Esophagus muscularis mucosa (tissue), 4 donors: ENCODE measurements at regions not wholly inside any gene's neighbourhood (a gene's known extent, or its start where the extent isn't known, plus 50 kb on each side); places are given as distances from the start of the nearest gene placed in this dataset.
"Not testable (repeated sequence)": the region's sequence is repeated elsewhere in the genome, so short reads cannot be mapped to it uniquely, and the experiment has no call there.

Experiments
- DNase-seq: peaks from one replicate; pipeline ENCODE4 v3.0.0-alpha.2; 2017; ENCODE audit errors: extremely low spot score
- H3K27ac ChIP-seq, 4 donors: fragments of 200-600 bp; sonication (generic); replicated peaks in 1 of 4; 1 replicate in 3 of 4; 2 replicates in 1 of 4; pipeline ENCODE4 v1.5.1; 2016 to 2019; ENCODE audit warnings: mild to moderate bottlenecking in 1 of 4
- H3K27me3 ChIP-seq, 4 donors: fragments of 200-600 bp; sonication (generic); one replicate each; pipeline versions ENCODE4 v1.5.1 to v1.6.0; 2016 to 2019
- H3K36me3 ChIP-seq, 4 donors: fragments of 200-600 bp; sonication (generic); one replicate each; pipeline ENCODE4 v1.5.1; 2016 to 2019
- H3K4me1 ChIP-seq, 4 donors: fragments of 200-600 bp; sonication (generic); one replicate each; pipeline ENCODE4 v1.5.1; 2016 to 2019
- H3K4me3 ChIP-seq, 4 donors: fragments of 200-600 bp; sonication (generic); 1 replicate in 2 of 4; 2 replicates in 2 of 4; pipeline ENCODE4 v1.5.1; 2016 to 2019; ENCODE audit warnings: mild to moderate bottlenecking in 4 of 4, moderate library complexity in 1 of 4
- H3K9me3 ChIP-seq, 4 donors: fragments of 200-600 bp; sonication (generic); 1 replicate in 3 of 4; 2 replicates in 1 of 4; pipeline ENCODE4 v1.5.1; 2016 to 2019
- CTCF ChIP-seq, 3 experiments: fragments of 200-600 bp in 2 of 3; fragments of 450-650 bp in 1 of 3; sonication (generic) in 2 of 3; IDR thresholded peaks; one replicate each; pipeline ENCODE4 v1.5.1; 2017 to 2019; ENCODE audit warnings: antibody characterized with exemption in 3 of 3, mild to moderate bottlenecking in 2 of 3, moderate library complexity in 1 of 3
- EP300 ChIP-seq: sonication (generic); formaldehyde crosslinking; IDR thresholded peaks from one replicate; pipeline ENCODE4 v1.6.1; 2017; ENCODE audit warnings: antibody characterized with exemption
- POLR2A ChIP-seq: fragments of 450-650 bp; IDR thresholded peaks from one replicate; pipeline ENCODE4 v1.6.1; 2017; ENCODE audit warnings: antibody characterized with exemption, moderate library complexity, mild to moderate bottlenecking, low read depth
- POLR2AphosphoS5 ChIP-seq, 2 donors: sonication (generic); formaldehyde crosslinking; IDR thresholded peaks; one replicate each; pipeline ENCODE4 v1.6.1; 2017; ENCODE audit warnings: antibody characterized with exemption in 2 of 2
- WGBS: methylation state at CpG from one replicate; pipeline ENCODE4 v1.1.5; 2018; 5-methylcytosine and 5-hydroxymethylcytosine counted together
- intact Hi-C: fragments of 100-400 bp; cut with DNase I; formaldehyde crosslinking; loops from one replicate; pipeline ENCODE4 v1.15.1; 2023

DNA sequence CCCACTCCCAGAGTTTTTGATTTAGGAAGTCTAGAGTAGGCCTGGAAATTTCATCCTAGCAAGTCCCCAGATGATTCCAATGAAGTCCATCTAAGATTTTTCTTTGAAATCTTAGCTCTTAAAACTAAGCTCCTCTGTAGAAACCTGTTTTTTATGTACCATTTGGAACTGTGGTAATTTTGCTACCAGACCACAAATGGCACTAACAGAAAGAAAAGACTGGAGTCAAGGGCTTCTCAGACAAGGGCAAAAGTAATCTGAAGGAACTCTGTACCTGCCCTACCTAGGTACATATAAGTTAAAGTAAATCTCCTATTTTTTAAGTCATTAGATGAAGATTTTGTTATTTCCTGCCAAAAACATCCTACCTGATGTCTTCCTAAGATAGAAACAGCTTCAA lies 155.0 kb upstream of the HTR1E start:
- H3K36me3 ChIP-seq: no peaks in the 10 kb centered on the region
- intact Hi-C loops: no loop called here
- TF ChIP-seq CTCF (IDR thresholded peaks at IDR 0.05) (no peak), POLR2AphosphoS5 (IDR thresholded peaks at IDR 0.05) (no peak), POLR2A (no peak), EP300 (no peak)
- H3K4me3 ChIP-seq: no peak overlapping the region
- no peaks in the 10 kb centered on the region for H3K4me1 ChIP-seq
- no peak for DNase-seq
- no peaks in the 10 kb centered on the region for H3K9me3 ChIP-seq
- H3K27ac ChIP-seq: no peak overlapping the region
- no peaks in the 10 kb centered on the region for H3K27me3 ChIP-seq

DNA sequence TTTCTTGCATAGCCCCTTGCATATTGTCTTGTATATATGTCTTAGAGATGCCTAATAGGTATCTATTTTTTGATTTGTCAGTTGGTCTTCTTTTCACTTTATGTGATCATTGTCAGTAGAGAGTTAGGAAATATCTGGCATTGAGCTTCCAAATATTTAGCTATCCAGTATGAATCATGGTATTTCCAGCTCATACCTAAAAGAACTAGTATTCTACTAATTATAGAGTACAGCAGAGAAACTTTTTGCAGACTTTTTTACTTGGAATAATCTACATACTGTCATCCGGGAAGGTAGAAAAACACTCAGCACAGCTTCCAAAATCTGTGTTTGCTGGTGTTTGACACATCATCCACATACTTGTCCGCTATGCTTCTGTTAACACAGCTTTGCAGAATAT lies 156.4 kb upstream of the HTR1E start:
- Histone ChIP-seq H3K27me3 (no peaks in the 10 kb centered on the region), H3K9me3 (no peaks in the 10 kb centered on the region), H3K4me3 (no peak overlapping the region), H3K27ac (no peak overlapping the region), H3K4me1 (no peaks in the 10 kb centered on the region), H3K36me3 (no peaks in the 10 kb centered on the region)
- 55% methylated on average over 2 of the region's 2 CpGs for WGBS
- TF ChIP-seq POLR2A (no peak), CTCF (IDR thresholded peaks at IDR 0.05) (no peak), POLR2AphosphoS5 (IDR thresholded peaks at IDR 0.05) (no peak)
- intact Hi-C loops: no loop called here
- DNase-seq: no peak

- no peaks in the 10 kb centered on the region for H3K9me3 ChIP-seq
- no peaks in the 10 kb centered on the region for H3K27me3 ChIP-seq
- H3K4me3 ChIP-seq: no peak overlapping the region
- DNase-seq: no peak
- no peaks in the 10 kb centered on the region for H3K4me1 ChIP-seq
- no peaks in the 10 kb centered on the region for H3K36me3 ChIP-seq
- TF ChIP-seq EP300 (no peak), POLR2A (no peak), POLR2AphosphoS5 (IDR thresholded peaks at IDR 0.05) (no peak), CTCF (IDR thresholded peaks at IDR 0.05) (no peak)
- intact Hi-C loops: no loop called here
- H3K27ac ChIP-seq: no peak overlapping the region
These were observed 161.4 kb upstream of the HTR1E start for GRCh38 chr6:86775893-86776292.

DNA sequence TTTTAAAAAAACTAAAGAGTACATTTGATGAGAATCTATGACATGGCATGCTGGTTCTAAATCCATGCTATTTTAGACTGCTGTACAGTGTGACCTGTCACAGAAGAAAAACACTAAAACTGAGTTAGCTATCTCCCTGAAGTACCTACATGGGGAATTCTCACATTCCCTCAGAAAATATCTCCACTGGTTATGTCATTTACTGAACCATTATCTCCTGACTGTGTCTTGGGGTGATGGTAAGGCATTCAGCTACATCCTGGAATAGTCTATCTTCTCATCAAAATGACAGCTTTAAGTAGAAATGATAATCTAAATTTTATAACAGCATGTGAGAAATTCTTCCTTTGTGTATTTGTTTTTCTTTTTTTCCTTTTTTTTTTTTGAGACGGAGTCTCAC lies 172.1 kb upstream of the HTR1E start:
- TF ChIP-seq POLR2AphosphoS5 (IDR thresholded peaks at IDR 0.05) (no peak), POLR2A (no peak), EP300 (no peak), CTCF (IDR thresholded peaks at IDR 0.05) (no peak)
- H3K27ac ChIP-seq: no peak overlapping the region
- no peaks in the 10 kb centered on the region for H3K4me1 ChIP-seq
- no peaks in the 10 kb centered on the region for H3K27me3 ChIP-seq
- DNase-seq: no peak
- H3K4me3 ChIP-seq: no peak overlapping the region
- 100% methylated on average over 1 of the region's 1 CpG for WGBS
- no peaks in the 10 kb centered on the region for H3K36me3 ChIP-seq
- intact Hi-C loops: no loop called here
- H3K9me3 ChIP-seq: peaks cover 0 to 1% (median 0%) of the 10 kb centered on the region in 4 donors

DNA sequence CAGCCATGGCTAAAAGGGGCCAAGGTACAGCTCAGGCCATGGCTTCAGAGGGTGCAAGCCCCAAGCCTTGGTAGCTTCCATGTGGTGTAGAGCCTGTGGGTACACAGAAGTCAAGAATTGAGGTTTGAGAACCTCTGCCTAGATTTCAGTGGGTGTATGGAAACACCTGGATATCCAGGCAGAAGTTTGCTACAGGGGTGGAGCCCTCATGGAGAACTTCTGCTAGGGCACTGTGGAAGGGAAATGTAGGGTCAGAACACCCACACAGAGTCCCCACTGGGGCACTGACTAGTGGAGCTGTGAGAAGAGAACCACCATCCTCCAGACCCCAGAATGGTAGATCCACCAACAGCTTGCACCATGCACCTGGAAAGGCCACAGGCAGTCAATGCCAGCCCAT lies 177.4 kb upstream of the HTR1E start:
- H3K27me3 ChIP-seq, H3K4me3 ChIP-seq, H3K9me3 ChIP-seq, H3K27ac ChIP-seq, intact Hi-C loops, H3K36me3 ChIP-seq, H3K4me1 ChIP-seq, DNase-seq: not testable (repeated sequence)
